ENCODE measurements at regions not wholly inside any gene's neighbourhood (a gene's known extent, or its start where the extent isn't known, plus 50 kb on each side); places are given as distances from the start of the nearest gene placed in this dataset.
A peak's percentile ranks its signal among the peaks of the same experiment; 100 is the strongest.
"Not testable (repeated sequence)": the region's sequence is repeated elsewhere in the genome, so short reads cannot be mapped to it uniquely, and the experiment has no call there.

DNA sequence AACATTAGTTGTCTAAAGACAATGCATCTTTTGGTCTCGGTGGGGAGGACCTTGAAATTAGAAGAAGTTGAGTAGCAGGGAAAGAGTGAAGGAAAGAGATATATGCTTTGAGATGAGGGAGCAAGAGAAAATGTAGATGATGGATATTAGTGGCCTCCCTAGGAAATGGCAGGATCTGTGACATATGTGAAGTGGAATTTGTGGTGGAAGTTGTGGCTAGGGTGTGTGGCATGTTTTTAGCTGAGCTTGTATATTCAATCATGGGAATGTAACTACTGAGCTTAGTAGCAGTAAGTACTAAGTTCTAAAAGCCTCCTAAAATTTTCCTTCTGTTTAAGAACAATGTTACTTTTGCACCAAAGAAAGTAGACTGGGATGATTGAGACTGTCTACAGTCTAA is 382.8 kb upstream of the CTSO start:
- DNase-seq (ENCODE audit: extremely low read depth, low read depth, low spot score), result no peak

DNA sequence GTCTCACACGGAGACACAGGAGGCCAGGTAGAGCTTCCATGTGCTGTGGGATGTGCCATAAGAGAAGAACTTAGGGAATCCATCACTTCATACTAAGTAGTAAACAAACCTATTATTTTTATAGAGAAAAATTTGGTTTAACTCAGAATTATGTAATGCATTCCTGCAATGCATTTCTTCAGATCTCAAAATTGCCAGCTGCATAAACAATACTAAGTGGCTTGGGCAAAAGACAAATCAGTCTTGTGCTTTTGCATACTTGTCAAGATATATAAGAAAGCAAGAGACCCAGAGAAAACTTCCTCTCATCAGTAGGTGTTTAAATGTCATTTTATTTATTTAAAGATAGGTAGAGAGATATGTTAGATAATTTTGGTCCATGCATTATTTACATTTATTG is 382.1 kb upstream of the CTSO start:
- no peak for DNase-seq (ENCODE audit: extremely low read depth, low read depth, low spot score)

DNA sequence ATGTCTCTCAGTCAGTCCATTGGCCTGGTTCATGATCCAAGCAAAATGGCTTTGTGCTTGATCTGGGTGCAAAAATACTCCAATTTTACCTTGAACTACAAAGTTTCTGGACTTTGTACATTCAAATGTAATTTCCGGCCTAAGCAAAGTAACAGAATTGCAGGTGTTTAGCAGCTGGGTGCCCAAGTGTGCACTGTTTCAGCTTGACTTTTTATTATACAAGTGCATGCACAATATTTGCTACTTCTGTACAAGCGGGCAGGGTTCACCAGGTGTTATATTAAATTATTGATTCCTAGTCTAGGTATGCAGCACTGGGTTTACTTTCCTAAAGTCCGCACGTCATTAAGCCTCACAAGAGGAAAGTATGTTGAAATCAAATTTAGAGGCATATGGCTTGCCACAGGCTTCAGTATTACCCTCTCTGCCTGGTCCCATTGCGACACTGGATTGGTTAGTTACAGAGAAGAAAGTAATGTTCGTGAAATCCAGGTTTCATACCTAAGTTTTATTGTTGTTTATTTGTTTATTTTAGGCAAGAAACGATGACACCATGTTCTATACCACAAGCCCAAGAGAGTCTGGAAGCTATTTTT is 376.9 kb upstream of the CTSO start:
- no peak for DNase-seq (ENCODE audit: extremely low read depth, low read depth, low spot score)

DNA sequence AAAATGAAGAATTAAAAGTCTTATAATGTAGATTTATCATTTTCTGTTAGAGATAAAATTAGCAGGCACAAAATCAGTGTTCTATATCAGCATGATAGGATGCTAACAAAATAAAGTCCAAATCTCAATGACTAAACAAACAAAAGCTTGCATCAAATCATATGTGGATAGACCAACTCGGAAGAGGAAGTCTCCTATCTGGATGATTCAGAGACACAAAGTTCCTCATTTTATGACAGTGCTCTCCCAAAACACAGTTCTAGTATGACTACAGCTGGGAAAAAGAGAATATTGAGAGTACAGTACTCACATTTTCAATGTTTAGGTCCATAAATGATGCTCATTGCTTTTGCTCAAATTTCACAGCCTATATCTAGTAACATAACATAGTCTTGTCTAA is 376.1 kb upstream of the CTSO start:
- DNase-seq (ENCODE audit: extremely low read depth, low read depth, low spot score), result no peak

DNA sequence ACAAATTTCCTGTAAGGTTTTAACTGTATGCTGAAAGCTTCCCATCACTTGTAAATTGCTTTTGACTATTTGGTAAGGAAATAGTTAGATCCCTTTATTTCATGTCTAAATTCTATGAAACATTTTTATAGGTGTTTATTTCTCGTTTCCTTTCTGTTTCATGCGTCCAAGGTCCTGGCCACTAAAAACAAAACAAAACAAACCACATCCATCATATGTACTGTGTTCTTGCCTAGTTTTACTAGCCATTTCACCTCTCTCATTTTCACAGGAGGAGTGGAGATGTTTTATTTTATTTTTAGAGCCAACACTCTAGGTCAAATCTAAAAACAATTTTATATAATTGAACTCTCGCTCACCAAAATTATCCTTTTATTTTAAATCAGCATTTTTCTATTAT is 375.2 kb upstream of the CTSO start:
- DNase-seq (ENCODE audit: extremely low read depth, low read depth, low spot score), result no peak

DNA sequence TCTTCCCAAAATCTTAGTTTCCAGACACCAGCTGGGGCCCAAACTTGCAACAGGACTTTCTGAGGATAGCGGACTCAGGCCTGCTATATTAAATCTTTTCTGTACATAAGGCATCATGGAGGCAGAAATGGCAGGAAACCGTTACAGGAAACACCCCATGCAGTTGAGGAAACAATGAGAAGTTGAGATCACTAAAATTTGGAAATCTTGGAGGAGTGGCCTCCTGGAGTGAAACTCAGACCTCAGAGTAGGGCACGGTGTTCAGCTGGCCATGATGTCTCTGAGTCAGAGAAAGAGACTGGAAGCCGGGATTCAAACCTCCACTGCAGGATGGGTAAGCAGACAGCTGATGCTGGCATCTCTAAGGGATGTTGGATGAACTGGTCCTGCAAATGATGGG is 372.6 kb upstream of the CTSO start:
- DNase-seq (ENCODE audit: extremely low read depth, low read depth, low spot score), result no peak

DNA sequence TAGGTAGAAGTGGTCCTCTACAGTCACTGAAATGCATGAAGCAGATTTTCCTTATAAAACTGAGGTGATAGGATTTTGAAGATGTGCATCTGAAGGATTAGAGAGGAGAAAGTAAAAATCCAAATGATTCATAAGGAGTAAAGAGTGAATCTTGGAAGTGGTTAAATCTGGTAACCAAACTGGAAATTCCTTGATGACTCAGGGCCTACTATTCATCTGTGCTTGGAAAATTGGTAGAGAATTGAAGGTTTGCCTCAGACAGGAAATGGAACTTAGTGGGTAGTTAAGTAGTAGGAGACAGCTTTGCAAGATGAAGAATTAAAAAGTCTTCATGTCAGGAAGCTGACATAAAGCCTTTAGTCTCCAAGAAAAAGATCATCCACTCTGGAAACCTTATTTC is 368.9 kb upstream of the CTSO start:
- DNase-seq (ENCODE audit: extremely low read depth, low read depth, low spot score), result no peak

DNA sequence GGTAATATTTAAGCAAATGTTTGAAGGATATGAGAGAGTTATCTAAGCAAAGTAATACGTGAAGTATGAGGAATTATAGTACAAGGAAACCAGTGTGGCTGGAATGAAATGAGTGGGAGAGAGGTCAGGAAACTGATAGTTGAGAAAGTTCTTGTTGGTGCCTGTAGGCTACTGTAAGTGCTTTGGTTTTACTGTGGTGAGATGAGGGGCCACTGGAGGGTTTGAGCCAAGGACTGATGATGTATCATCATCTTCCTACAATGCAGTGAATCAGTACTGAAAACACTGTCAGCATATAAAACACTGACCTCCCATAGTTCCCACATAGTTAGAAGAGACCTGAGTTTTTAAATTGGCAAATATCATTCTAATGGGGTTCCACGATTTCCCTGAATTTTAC is 367.5 kb upstream of the CTSO start:
- DNase-seq (ENCODE audit: extremely low read depth, low read depth, low spot score), result no peak

DNA sequence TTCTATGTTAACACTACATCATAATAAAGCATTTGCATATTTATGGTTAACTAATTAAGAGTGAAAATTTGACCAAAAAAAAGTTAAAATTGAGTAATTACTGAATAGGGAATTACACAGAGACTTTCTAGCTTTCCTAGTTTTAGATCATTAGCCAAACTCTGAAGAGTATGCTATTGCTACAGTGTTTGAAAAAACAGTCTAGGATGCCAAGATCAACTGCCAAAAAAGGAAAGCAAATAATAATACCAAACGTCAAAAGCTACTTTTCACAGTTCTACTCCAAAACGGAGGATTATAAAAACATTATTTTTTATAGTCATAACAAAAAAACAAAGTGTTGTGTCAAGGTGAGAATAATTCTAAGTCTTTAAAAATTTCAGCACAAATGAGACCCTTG is 359.8 kb upstream of the CTSO start:
- DNase-seq (ENCODE audit: extremely low read depth, low read depth, low spot score), result no peak

DNA sequence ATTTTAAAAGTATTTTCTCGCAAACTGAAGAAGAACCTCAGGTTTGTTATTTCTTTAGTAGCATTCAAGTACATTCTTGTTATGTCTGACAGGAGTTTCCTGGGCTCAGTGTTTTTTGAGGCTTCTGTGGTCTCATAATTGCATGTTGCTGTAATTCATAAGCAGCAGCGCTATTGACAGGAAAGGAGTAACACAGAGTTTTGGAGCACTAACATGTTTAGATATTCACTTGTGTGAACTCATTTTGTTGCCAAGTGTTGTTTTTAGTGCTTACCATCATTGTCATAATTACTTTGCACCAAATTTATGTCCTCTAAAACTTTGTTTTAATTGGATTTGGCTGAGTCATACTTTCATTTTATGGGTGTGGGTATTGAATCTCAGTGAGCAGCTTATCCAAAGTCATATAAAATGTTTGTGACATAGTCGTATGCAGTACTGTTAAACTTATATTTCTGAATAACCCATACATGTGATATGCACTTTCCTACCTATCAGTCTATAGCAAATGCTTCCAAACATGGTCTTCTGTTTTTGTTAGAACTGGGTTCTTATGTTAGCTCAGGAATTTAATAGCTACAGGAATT is 358.7 kb upstream of the CTSO start:
- no peak for DNase-seq (ENCODE audit: extremely low read depth, low read depth, low spot score)

DNA sequence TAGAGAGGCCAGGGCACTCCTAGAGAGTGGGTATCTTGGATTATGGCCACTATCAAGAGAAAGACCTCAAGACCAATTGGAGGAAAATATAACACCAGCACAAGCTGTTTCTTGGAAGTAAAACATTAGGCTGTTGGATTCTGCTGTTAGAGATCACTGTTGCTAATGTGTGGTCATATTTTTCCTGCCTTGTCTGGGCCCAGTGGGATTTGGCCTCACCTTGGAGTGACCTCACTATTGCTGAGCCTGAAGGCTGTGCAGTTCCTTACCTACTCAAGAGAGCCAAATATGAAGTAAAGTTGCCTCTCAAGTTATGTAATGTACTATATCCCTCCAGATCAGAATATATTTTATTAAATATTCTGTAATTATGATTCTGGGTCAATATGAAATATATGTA is 355.4 kb upstream of the CTSO start:
- DNase-seq (ENCODE audit: extremely low read depth, low read depth, low spot score), result no peak

DNA sequence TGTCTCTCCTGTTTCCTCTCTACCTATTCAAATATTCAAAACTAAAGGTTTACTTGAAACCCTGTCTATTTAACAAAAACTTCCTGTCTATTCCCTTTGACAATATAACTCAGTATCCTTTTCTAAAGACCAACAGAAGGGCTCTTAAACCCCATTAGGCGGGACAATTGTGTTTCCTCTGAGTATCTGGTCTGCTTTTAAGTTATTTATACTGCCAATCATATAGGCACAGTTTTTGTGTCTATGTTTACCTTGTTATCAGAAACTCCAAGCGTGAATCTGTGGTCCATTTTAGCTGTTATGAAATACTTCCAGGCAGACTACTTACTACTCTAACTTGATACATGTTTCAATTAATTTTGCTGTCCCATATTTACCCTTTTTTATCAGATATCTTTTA is 350.0 kb upstream of the CTSO start:
- no peak for DNase-seq (ENCODE audit: extremely low read depth, low read depth, low spot score)

DNA sequence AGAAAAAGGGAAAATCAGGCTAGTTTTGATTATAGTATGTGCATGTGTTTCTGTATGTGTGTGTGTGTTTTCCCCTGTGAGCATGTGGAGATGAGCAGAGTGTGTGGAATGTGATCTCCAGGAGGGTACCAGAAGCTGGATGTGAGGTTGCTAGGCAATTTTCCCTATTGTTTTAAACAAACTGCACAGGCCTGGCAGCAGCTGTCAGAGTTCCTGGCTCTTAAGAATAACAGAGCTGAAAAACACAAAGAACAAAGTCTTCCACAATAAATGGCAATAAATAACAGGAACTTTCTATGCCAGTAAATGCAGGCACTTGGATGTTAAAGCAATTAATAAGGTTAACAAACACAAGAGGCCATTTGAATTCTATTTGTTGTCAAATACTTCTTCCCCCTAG is 344.6 kb upstream of the CTSO start:
- no peak for DNase-seq (ENCODE audit: extremely low read depth, low read depth, low spot score)

DNA sequence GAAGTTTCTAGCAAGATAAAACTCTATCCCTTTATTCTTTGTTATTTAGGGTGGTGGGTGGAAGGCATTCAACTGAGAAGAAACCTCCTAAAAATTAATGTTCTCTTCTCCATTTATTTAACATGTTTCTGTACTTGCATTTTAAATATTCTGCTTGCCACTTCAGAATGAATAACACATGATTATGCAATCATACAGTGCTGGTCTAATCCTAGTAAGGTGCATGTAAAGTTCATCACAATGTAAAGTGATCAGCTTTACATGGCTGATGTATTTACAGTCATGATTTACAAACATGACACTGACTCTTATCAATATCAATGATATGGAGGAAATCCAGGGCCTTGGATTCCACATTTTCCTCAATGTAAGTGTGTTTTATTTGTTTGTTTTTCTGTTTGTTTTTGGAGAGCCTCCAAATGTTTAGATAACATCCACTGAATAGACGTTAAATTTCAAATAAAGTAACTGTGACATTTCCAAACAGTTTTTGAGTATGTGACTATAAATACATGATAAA is 342.1 kb upstream of the CTSO start:
- DNase-seq (ENCODE audit: extremely low read depth, low read depth, low spot score), result no peak

DNA sequence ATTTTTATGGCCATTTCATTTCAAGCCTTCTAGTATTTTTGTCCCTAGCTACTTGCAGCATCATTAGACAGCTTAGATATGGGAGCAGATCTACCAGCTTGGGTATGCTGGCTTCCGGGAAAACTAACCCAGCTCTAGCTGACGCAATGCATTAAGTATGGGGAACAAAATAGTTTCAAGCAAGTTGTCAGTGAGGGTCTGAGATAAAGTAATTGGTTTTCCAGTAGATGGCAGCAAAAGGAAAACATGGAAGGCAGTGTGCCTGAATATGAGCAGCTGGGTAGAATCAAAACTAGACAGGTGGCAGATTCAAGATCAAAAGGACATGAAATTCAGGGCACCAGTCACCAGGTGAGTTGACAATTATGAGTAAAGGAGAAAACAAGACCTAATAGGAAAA is 340.9 kb upstream of the CTSO start:
- DNase-seq (ENCODE audit: extremely low read depth, low read depth, low spot score), result no peak

DNA sequence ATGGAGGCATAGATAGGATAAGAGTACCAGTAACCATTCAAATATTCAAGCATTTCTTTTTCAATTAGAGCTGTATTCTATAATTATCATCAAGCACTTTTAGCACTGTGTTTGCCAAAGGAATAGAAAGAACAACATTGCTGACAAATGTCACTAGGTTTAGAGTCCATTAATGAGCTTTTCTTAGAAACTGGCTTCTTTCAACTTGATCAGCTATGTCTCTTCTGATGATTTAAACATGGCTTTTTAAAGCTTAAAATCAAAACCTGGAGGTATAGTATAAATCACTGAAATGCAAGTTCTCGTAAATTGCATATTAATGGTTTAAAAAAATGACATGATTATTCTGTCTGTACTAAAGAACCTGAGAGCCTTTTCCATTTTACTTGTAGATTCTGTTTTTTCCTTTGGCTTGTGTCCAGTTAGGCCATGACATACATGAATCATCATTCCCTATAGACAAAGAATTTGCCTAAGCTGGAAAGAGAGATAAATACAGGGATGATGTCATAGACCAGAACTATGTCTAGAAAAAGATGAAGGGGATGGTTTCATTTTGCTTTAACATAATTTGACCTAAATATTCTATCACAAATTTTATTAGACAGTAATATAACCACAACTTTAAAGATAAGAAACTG is 340.1 kb upstream of the CTSO start:
- peak; percentile 54 for DNase-seq (ENCODE audit: extremely low read depth, low read depth, low spot score)

DNA sequence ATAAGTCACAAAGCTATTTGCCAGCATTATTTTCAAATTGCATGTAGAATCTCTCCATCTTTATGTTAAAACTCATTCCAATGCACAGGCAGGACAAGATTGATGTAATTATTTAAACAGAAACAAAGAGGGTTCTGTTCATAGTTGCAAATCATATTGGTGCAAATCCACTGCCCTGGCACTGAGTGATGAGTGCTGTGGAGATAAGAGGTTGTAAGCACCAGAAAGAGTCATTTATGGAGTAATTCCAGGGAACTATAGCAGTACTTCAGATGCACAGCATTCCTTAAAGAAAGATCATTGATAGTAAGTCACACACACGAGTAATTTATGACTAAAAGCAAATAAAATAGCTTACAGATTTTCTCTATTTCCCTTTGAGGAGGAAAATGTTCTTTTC is 337.7 kb upstream of the CTSO start:
- DNase-seq (ENCODE audit: extremely low read depth, low read depth, low spot score), result no peak

DNA sequence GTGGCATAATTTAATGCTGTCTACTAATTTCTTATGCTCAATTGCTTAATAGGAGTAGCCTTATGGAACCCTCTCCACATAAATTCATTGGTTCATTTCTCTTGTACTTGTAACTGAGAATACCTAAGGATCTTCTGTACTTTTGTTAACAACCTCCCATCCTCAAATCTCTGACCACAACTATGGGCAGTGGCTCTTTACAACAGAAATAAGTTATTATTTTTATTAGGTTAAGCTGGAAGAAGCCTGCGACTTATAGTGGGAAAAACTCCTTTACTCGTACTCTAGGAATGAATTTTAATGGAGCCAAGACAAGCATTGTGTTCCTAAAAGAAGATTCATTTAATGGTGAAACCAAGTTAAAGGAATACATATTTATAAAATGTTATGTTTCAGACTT is 337.1 kb upstream of the CTSO start:
- DNase-seq (ENCODE audit: extremely low read depth, low read depth, low spot score), result no peak

DNA sequence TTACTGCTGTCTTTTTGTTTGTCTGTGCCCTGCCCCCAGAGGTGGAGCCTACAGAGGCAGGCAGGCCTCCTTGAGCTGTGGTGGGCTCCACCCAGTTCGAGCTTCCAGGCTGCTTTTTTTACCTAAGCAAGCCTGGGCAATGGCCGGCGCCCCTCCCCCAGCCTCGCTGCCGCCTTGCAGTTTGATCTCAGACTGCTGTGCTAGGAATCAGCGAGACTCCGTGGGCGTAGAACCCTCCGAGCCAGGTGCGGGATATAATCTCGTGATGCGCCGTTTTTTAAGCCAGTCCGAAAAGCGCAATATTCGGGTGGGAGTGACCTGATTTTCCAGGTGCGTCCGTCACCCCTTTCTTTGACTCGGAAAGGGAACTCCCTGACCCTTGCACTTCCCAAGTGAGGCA is 336.4 kb upstream of the CTSO start:
- not testable (repeated sequence) for DNase-seq (ENCODE audit: extremely low read depth, low read depth, low spot score)

DNA sequence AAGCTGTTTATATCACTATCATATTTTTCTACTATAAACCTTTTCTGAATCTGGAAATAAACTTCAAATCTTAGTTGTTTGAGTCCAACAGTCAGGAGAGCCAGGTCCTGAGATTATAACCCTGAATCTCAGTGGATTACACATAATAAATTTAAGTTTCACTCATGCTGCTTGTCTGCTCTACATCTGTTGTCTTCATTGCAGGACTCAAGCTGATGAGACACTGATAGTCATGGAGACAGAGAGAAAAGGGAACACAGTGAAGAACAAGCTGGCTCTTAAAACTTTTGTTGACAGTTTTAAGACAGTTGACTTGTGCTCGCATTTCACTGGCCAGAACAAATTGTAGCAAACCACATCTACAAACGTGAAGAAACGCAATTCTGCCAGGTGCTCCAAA is 327.0 kb upstream of the CTSO start:
- no peak for DNase-seq (ENCODE audit: extremely low read depth, low read depth, low spot score)

DNA sequence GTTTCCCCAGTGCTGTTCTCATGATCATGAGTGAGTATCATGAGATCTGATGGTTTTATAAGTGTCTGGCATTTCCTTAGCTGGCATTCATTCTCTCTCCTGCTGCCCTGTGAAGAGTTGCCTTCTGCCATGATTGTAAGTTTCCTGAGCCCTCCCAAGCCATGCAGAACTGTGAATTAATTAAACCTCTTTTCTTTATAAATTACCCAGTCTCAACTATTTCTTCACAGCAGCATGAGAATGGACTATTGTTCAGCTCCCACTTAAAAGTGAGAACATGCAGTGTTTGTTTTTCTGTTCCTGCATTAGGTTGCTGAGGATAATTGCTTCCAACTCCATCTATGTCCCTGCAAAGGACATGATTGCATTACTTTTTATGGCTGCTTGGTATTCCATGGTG is 311.7 kb upstream of the CTSO start:
- DNase-seq (ENCODE audit: extremely low read depth, low read depth, low spot score), result no peak

DNA sequence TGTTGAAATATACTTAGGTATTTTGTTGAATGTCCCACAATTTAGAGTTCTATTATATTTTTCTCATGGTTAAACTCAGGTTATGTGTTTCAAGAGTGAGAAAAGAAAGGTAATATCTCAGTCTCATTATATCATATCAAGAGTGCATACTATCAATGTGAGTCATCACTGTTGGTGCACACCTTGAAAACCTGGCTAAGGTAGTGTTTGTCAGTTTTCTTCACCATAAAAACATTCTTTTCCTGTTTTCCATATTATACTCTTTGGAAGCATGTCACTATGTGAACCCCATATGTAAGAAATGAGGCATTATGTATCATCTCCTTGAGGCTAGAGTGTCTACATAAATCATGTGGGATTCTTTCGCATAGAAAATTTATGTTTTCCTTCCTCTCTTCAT is 307.6 kb upstream of the CTSO start:
- no peak for DNase-seq (ENCODE audit: extremely low read depth, low read depth, low spot score)
